A549 (cell line): ENCODE measurements at regions not wholly inside any gene's neighbourhood (a gene's known extent, or its start where the extent isn't known, plus 50 kb on each side); places are given as distances from the start of the nearest gene placed in this dataset.
"Not testable (repeated sequence)": the region's sequence is repeated elsewhere in the genome, so short reads cannot be mapped to it uniquely, and the experiment has no call there.

Experiments
- E2F6 ChIP-seq: IDR thresholded peaks from 2 replicates; pipeline ENCODE4 v1.6.1; 2012; ENCODE audit warnings: low read depth, borderline replicate concordance
- EP300 ChIP-seq, 2 experiments: fragments of >200 bp; sonication (Bioruptor Twin); formaldehyde crosslinking; IDR thresholded peaks; 2 replicates in 1 of 2; 3 replicates in 1 of 2; pipeline ENCODE4 v1.6.1; 2016 to 2017
- MAZ ChIP-seq: fragments of 150-350 bp; IDR thresholded peaks from 2 replicates; pipeline ENCODE4 v1.6.1; 2014; ENCODE audit warnings: antibody characterized with exemption, low read depth, low read length, borderline replicate concordance
- POLR2A ChIP-seq: IDR thresholded peaks from 2 replicates; pipeline ENCODE4 v1.6.1; 2012; ENCODE audit warnings: mild to moderate bottlenecking, low read length
- RFX5 ChIP-seq: fragments of 450-650 bp; IDR thresholded peaks from 2 replicates; pipeline ENCODE4 v1.7.1; 2014; ENCODE audit warnings: antibody characterized with exemption, mild to moderate bottlenecking, moderate library complexity
- SREBF2 ChIP-seq: fragments of 450-650 bp; IDR thresholded peaks from 2 replicates; pipeline ENCODE4 v1.6.1; 2014; ENCODE audit warnings: mild to moderate bottlenecking, moderate library complexity
- TF ChIP-seq, protein P1 (sequence below): fragments of >200 bp; sonication (Bioruptor Twin); formaldehyde crosslinking; IDR thresholded peaks from 3 replicates; pipeline ENCODE4 v1.5.1; 2016
- TF ChIP-seq, protein P2 (sequence below): IDR thresholded peaks from 2 replicates; pipeline ENCODE4 v1.6.1; 2012

DNA sequence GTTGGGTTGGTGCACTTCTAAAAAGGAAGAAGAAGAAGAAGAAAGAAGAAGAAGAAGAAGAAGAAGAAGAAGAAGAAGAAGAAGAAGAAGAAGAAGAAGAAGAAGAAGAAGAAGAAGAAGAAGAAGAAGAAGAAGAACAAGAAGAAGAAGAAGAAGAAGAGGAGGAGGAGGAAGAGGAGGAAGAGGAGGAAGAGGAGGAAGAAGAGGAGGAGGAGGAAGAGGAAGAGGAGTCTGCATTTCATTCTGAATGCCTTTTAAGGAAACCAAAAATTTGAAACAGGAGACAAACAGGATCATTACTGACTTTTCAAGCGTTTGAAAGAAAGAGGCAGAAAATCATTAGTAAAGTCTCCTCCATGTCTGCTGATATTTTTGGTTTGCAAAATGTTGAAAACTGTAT, 124.1 kb upstream of the EGFLAM start:
- TF ChIP-seq, protein P1, sequence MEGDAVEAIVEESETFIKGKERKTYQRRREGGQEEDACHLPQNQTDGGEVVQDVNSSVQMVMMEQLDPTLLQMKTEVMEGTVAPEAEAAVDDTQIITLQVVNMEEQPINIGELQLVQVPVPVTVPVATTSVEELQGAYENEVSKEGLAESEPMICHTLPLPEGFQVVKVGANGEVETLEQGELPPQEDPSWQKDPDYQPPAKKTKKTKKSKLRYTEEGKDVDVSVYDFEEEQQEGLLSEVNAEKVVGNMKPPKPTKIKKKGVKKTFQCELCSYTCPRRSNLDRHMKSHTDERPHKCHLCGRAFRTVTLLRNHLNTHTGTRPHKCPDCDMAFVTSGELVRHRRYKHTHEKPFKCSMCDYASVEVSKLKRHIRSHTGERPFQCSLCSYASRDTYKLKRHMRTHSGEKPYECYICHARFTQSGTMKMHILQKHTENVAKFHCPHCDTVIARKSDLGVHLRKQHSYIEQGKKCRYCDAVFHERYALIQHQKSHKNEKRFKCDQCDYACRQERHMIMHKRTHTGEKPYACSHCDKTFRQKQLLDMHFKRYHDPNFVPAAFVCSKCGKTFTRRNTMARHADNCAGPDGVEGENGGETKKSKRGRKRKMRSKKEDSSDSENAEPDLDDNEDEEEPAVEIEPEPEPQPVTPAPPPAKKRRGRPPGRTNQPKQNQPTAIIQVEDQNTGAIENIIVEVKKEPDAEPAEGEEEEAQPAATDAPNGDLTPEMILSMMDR, result not testable (repeated sequence)
- TF ChIP-seq RFX5; EP300 (IDR thresholded peaks at IDR 0.05); MAZ; E2F6; SREBF2; POLR2A: not testable (repeated sequence)
- TF ChIP-seq, protein P2, sequence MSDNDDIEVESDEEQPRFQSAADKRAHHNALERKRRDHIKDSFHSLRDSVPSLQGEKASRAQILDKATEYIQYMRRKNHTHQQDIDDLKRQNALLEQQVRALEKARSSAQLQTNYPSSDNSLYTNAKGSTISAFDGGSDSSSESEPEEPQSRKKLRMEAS, result not testable (repeated sequence)
